ENCODE measurements at regions not wholly inside any gene's neighbourhood (a gene's known extent, or its start where the extent isn't known, plus 50 kb on each side); places are given as distances from the start of the nearest gene placed in this dataset.

GRCh38 chr6:67252663-67253062 is 1382.4 kb upstream of the ADGRB3 start:
- TF ChIP-seq ZBTB40 (IDR thresholded peaks at IDR 0.05; ENCODE audit: borderline replicate concordance) (no peak), CTCF (IDR thresholded peaks at IDR 0.05 in 2 of 3, conservative IDR thresholded peaks at IDR 0.05 in 1 of 3; ENCODE audit: control insufficient read depth in 2 of 3, extremely low read depth in 1 of 3, insufficient read depth in 1 of 3, low read depth in 3 of 3, low read length in 3 of 3) (no peak), EP300 (IDR thresholded peaks at IDR 0.05; ENCODE audit: borderline replicate concordance in 1 of 2, control insufficient read depth in 1 of 2, low read depth in 2 of 2, low read length in 2 of 2) (no peak), EZH2 (IDR thresholded peaks at IDR 0.05; ENCODE audit: borderline replicate concordance, control insufficient read depth, low read depth, low read length) (no peak), REST (IDR thresholded peaks at IDR 0.05; ENCODE audit: low read depth, low read length) (no peak), ZNF207 (IDR thresholded peaks at IDR 0.05; ENCODE audit: borderline replicate concordance) (no peak), FOXK2 (IDR thresholded peaks at IDR 0.05) (no peak), NKRF (conservative IDR thresholded peaks at IDR 0.05) (no peak), RELB (IDR thresholded peaks at IDR 0.05; ENCODE audit: low read depth) (no peak)
